ENCODE measurements at regions not wholly inside any gene's neighbourhood (a gene's known extent, or its start where the extent isn't known, plus 50 kb on each side); places are given as distances from the start of the nearest gene placed in this dataset.

DNA sequence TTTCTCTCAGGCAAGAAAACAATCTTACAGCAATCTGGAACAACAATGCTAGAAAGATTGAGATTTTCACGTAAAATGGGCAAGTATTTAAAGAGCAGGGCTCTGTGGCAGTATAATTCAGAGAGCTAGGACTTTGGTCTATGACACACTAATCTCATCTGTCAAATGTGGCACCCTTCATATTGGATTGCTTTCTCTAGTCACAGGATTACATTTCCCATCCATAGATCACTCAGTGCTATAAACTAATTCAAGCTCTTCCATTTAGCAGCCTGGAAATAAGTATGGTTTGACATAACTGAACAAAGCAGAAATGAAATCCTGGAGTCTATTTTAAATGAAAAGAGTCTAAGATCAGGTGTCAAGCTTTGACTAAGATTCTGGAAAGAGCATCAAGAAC lies 263.1 kb upstream of the TMPRSS15 start:
- TF ChIP-seq, protein P1, sequence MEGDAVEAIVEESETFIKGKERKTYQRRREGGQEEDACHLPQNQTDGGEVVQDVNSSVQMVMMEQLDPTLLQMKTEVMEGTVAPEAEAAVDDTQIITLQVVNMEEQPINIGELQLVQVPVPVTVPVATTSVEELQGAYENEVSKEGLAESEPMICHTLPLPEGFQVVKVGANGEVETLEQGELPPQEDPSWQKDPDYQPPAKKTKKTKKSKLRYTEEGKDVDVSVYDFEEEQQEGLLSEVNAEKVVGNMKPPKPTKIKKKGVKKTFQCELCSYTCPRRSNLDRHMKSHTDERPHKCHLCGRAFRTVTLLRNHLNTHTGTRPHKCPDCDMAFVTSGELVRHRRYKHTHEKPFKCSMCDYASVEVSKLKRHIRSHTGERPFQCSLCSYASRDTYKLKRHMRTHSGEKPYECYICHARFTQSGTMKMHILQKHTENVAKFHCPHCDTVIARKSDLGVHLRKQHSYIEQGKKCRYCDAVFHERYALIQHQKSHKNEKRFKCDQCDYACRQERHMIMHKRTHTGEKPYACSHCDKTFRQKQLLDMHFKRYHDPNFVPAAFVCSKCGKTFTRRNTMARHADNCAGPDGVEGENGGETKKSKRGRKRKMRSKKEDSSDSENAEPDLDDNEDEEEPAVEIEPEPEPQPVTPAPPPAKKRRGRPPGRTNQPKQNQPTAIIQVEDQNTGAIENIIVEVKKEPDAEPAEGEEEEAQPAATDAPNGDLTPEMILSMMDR (IDR thresholded peaks at IDR 0.05; ENCODE audit: low read depth, low read length) = no peak
- no peak for TF ChIP-seq POLR2A (IDR thresholded peaks at IDR 0.05; ENCODE audit: extremely low read depth, insufficient read length)
- TF ChIP-seq MYC (IDR thresholded peaks at IDR 0.05; ENCODE audit: low read depth, low read length) = no peak
- TF ChIP-seq MAX (IDR thresholded peaks at IDR 0.05; ENCODE audit: low read depth, low read length) = no peak
